ENCODE measurements at regions not wholly inside any gene's neighbourhood (a gene's known extent, or its start where the extent isn't known, plus 50 kb on each side); places are given as distances from the start of the nearest gene placed in this dataset.

DNA sequence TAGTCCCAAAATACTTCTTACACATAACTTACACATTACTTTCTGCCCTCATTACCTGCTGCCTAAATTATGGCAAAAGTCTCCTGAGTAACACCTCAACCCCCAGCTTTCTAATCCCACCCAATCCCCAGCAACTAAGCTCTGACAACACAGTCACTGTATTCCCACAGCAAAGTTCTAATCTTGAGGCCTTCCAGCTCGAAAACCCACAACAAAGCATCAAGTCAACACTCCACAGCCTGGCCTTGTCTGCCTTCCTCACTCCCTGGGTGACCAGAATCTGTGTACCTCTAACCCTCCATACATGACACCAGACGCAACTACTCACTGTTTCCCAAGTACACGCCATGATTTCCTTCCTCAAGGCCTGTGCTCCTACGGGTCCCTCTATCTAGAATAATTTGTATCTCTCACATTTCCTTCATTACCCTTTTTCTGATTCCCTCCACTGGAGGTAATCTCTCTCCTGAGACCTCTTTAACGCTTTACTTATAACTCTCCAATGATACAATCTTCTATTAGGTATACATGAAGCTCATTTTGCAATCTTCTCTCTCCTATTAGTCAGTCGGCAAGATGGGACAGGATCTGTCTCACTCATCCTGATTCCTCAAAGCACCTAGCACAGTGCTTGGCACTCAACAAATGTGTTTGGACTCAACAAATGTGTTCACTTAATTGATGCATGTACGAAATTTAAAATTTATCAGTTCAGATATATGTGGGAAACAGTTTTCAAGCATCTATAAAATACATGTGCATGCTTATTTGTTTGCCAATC is 87.6 kb upstream of the DOCK9 start:
- 93% methylated on average over 6 of the region's 7 CpGs for WGBS
- H3K27me3 ChIP-seq (ENCODE audit: insufficient read depth, low read length), result no peaks in the 10 kb centered on the region
- H3K4me1 ChIP-seq (ENCODE audit: insufficient read depth, low read length), result no peaks in the 10 kb centered on the region; the same call in 1 of the 2 replicates
- no peak overlapping the region for H3K27ac ChIP-seq (ENCODE audit: low read depth, low read length)
- H3K9ac ChIP-seq (ENCODE audit: low read depth, low read length), result no peak overlapping the region
- no peak overlapping the region for H3K4me3 ChIP-seq (ENCODE audit: low read length)
- no peaks in the 10 kb centered on the region for H3K9me3 ChIP-seq (ENCODE audit: insufficient read depth, low read depth, low read length)
- no peaks in the 10 kb centered on the region for H3K36me3 ChIP-seq (ENCODE audit: insufficient read depth, low read length)

DNA sequence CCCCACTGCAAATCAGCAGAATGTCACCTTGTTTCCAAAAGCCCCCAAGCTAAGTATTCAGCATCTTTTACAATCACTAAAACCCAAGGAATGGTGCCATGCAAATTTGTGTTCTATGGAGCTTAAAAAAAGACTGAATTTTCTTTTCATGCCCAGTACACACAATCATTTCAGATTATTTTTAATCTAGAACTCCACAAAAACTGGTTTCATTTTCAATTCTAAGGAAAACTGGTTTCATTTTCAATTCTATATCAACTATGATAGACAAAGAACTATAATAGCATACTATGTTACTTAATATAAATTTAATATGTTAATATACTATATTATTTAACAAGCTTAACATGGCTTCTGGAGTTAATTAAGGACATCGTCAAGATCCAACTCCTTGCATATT is 88.4 kb upstream of the DOCK9 start:
- H3K4me3 ChIP-seq (ENCODE audit: low read length), result no peak overlapping the region
- 93% methylated on average over 1 of the region's 1 CpG for WGBS
- H3K4me1 ChIP-seq (ENCODE audit: insufficient read depth, low read length), result no peaks in the 10 kb centered on the region; the same call in 1 of the 2 replicates
- no peak overlapping the region for H3K9ac ChIP-seq (ENCODE audit: low read depth, low read length)
- no peaks in the 10 kb centered on the region for H3K9me3 ChIP-seq (ENCODE audit: insufficient read depth, low read depth, low read length)
- no peaks in the 10 kb centered on the region for H3K36me3 ChIP-seq (ENCODE audit: insufficient read depth, low read length)
- no peaks in the 10 kb centered on the region for H3K27me3 ChIP-seq (ENCODE audit: insufficient read depth, low read length)
- H3K27ac ChIP-seq (ENCODE audit: low read depth, low read length), result no peak overlapping the region

DNA sequence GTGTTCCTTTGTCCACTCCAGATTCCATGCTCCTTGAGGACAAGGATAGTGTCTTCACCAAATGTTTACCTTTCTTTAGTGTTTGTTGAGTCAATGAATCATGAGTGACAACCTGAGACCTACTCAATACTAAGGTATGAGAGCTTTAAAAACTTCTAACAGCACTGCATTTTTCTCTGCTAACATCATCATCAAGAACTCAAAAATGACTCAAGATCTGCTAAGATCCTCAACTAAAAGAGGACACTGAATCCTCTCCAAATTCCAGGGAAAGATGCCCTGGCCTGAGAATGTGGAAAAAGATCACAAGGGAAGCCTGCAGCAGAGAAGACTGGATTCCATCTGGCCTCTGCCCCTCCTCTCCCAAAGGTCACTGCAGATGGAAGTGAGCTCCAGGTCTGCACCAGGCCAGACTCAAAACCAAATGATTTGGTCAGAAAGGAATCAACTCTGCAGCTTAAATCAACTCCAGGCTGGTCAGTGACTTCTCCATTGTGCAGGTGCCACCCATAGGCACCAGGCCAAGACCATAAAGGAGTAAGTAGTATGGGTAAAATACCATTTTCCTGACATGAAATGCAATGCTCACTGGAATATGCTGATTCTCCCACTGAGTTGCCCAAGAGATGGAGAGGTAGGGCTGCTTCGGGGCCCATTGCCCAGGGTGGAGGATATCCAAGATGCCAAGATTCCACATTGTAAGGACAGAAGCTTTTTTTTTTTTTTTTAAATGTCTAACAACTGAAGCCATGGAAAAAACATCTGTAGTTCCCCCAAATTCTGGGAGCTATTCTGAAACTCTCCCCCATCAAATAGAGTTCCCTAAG is 89.5 kb upstream of the DOCK9 start:
- WGBS, result 96% methylated on average over 1 of the region's 1 CpG
- Histone ChIP-seq H3K9me3 (ENCODE audit: insufficient read depth, low read depth, low read length) (no peaks in the 10 kb centered on the region), H3K36me3 (ENCODE audit: insufficient read depth, low read length) (no peaks in the 10 kb centered on the region), H3K9ac (ENCODE audit: low read depth, low read length) (no peak overlapping the region), H3K4me1 (ENCODE audit: insufficient read depth, low read length) (no peaks in the 10 kb centered on the region; the same call in 1 of the 2 replicates), H3K27ac (ENCODE audit: low read depth, low read length) (no peak overlapping the region), H3K4me3 (ENCODE audit: low read length) (no peak overlapping the region), H3K27me3 (ENCODE audit: insufficient read depth, low read length) (no peaks in the 10 kb centered on the region)

DNA sequence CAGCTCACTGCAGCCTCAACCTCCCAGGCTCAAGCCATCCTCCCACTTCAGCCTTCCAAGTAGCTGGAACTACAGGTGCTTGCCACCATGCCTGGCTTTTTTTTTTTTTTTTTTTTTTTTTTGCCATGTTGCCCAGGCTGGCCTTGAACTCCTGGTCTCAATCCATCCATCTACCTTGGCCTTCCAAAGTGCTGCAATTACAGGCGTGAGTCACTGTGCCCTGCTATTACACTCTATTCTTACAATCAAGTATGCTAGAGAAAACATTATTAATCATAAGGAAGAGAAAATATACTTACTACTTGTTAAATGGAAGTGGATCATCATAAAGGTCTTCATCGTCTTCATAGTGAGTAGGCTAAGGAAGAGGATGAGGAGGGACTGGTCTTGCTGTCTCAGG is 93.3 kb upstream of the DOCK9 start:
- Histone ChIP-seq H3K27ac (ENCODE audit: low read depth, low read length) (no peak overlapping the region), H3K36me3 (ENCODE audit: insufficient read depth, low read length) (no peaks in the 10 kb centered on the region), H3K9me3 (ENCODE audit: insufficient read depth, low read depth, low read length) (no peaks in the 10 kb centered on the region), H3K27me3 (ENCODE audit: insufficient read depth, low read length) (no peaks in the 10 kb centered on the region), H3K4me1 (ENCODE audit: insufficient read depth, low read length) (no peaks in the 10 kb centered on the region; the same call in 1 of the 2 replicates), H3K4me3 (ENCODE audit: low read length) (no peak overlapping the region), H3K9ac (ENCODE audit: low read depth, low read length) (no peak overlapping the region)
- WGBS, result 95% methylated on average over 2 of the region's 2 CpGs

DNA sequence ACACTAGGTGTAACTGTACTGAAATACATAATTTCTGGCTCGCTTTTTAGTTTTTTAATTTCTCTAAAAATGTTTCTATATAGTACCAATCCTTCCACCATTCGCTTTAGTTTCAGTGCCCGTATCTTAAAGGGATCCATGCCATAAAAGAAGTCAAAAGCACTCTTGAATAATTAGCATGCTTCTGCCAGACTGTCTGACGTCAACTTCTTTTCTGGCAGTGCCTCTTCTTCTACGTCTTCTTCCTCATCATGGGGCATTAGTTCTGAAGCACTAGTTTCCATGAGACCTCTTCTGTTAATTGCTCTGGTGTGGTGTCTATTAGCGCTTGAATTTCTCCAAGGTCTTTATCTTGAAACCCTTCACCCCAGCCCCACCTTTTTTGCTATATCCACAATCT is 93.8 kb upstream of the DOCK9 start:
- Histone ChIP-seq H3K9ac (ENCODE audit: low read depth, low read length) (no peak overlapping the region), H3K27ac (ENCODE audit: low read depth, low read length) (no peak overlapping the region), H3K36me3 (ENCODE audit: insufficient read depth, low read length) (no peaks in the 10 kb centered on the region), H3K4me3 (ENCODE audit: low read length) (no peak overlapping the region), H3K27me3 (ENCODE audit: insufficient read depth, low read length) (no peaks in the 10 kb centered on the region), H3K9me3 (ENCODE audit: insufficient read depth, low read depth, low read length) (no peaks in the 10 kb centered on the region), H3K4me1 (ENCODE audit: insufficient read depth, low read length) (no peaks in the 10 kb centered on the region; the same call in 1 of the 2 replicates)
- WGBS, result 88% methylated on average over 6 of the region's 6 CpGs

DNA sequence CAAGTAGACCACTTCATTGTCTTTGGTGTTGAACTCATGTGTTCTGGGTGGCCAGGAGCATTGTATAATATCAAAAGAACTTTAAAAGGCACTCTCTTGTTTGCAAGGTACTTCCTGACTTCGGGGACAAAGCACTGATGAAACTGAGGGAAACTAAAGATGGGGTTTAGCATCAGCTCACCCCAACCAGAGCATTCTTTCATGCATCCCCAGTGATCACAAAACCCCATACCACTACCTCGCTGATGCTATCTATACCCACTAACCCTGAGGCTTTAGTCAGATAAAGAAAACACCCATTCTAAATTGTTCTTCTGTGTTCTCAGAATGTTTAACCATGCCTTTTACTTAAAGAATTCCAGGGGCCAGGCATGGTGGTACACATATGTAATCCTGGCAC is 94.5 kb upstream of the DOCK9 start:
- WGBS, result 78% methylated on average over 2 of the region's 2 CpGs
- H3K27me3 ChIP-seq (ENCODE audit: insufficient read depth, low read length), result no peaks in the 10 kb centered on the region

DNA sequence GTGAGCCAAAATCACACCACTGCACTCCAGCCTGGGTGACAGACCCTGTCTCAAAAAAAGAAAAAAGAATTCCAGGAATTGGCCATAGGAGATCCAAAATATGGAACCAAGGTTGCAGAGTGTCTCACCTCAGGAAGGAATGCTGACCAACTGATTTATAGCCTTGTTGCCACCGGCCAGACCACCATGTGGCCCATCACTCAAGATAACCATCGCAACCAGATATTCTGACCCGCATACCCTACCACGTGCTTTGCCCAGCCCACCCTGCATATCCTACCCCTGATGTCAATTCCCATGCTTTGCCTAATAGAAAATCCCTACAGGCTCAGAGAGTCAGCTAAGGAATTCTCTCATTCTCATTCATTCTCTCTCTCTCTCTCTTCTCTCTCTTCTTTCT is 95.1 kb upstream of the DOCK9 start:
- Histone ChIP-seq H3K27ac (ENCODE audit: low read depth, low read length) (no peak overlapping the region), H3K9ac (ENCODE audit: low read depth, low read length) (no peak overlapping the region), H3K9me3 (ENCODE audit: insufficient read depth, low read depth, low read length) (no peaks in the 10 kb centered on the region), H3K36me3 (ENCODE audit: insufficient read depth, low read length) (no peaks in the 10 kb centered on the region), H3K27me3 (ENCODE audit: insufficient read depth, low read length) (no peaks in the 10 kb centered on the region), H3K4me1 (ENCODE audit: insufficient read depth, low read length) (no peaks in the 10 kb centered on the region), H3K4me3 (ENCODE audit: low read length) (no peak overlapping the region)
- 85% methylated on average over 4 of the region's 4 CpGs for WGBS

More for the DNA sequence above, 94.5 kb upstream of the DOCK9 start:
- H3K4me3 ChIP-seq (ENCODE audit: low read length), result no peak overlapping the region
- no peak overlapping the region for H3K9ac ChIP-seq (ENCODE audit: low read depth, low read length)
- H3K4me1 ChIP-seq (ENCODE audit: insufficient read depth, low read length), result no peaks in the 10 kb centered on the region
- H3K36me3 ChIP-seq (ENCODE audit: insufficient read depth, low read length), result no peaks in the 10 kb centered on the region
- no peak overlapping the region for H3K27ac ChIP-seq (ENCODE audit: low read depth, low read length)
- H3K9me3 ChIP-seq (ENCODE audit: insufficient read depth, low read depth, low read length), result no peaks in the 10 kb centered on the region

DNA sequence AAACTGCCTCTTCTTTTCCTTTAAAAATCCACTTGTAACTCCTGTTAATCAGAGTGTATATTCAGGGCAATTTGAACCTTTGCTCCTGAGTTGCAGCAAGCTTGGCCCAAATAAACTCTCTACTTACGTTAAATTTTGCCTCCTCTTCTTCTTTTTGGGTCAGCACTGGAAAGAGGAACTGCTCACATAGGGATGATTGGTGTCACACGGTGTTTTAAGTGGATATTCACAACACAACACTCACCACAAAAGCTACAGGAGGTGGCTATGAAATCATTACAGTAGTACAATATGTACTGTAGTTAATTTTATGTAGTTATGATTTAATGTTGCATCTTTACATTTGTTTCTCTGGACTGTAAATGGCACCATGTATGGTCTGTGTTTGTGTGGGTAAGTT is 96.8 kb upstream of the DOCK9 start:
- Histone ChIP-seq H3K36me3 (ENCODE audit: insufficient read depth, low read length) (no peaks in the 10 kb centered on the region), H3K9ac (ENCODE audit: low read depth, low read length) (no peak overlapping the region), H3K27ac (ENCODE audit: low read depth, low read length) (no peak overlapping the region), H3K9me3 (ENCODE audit: insufficient read depth, low read depth, low read length) (no peaks in the 10 kb centered on the region), H3K4me1 (ENCODE audit: insufficient read depth, low read length) (no peaks in the 10 kb centered on the region), H3K4me3 (ENCODE audit: low read length) (no peak overlapping the region), H3K27me3 (ENCODE audit: insufficient read depth, low read length) (no peaks in the 10 kb centered on the region)
- WGBS, result 82% methylated on average over 1 of the region's 2 CpGs

DNA sequence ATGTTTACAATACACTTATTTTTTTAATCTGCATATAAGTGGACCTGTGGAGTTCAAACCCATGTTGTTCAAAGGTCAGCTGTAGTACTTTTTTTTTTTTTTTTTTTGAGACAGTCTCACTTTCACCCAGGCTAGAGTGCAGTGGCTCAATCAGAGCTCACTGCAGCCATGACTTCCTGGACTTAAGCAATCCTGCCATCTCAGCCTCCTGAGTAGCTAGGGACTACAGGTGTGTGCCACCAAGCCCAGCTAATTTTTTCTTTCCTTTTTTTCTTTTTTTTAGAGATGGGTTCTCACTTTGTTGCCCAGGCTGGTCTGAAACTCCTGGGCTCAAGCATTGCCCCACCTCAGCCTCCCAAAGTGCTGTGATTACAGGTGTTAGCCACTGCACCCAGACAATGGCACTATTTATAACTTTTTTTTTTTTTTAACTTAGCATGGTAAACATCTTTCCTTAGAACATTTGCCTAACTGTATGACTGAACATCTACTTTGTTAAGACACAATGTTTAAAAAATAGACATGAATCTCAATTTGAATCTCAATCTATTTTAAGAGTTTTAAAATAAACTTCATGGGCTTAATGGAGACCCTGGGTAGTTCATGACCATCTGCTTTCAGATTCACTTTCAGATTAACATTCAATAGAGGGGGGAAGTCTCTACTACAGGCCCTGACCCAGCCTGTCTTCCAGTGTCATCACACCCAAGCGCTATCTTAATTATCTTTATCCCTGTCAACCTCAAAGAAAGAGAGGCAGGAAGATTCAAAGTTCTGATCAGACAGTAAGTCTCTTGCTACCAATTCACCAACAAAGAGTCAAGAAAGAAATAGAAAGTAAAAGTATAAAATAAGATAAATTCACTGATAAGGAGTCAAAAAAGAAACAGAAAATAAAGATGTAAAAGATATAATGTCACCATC is 97.7 kb upstream of the DOCK9 start:
- WGBS, result 80% methylated on average over 1 of the region's 1 CpG
- Histone ChIP-seq H3K9me3 (ENCODE audit: insufficient read depth, low read depth, low read length) (no peaks in the 10 kb centered on the region), H3K27ac (ENCODE audit: low read depth, low read length) (no peak overlapping the region), H3K27me3 (ENCODE audit: insufficient read depth, low read length) (no peaks in the 10 kb centered on the region), H3K4me3 (ENCODE audit: low read length) (no peak overlapping the region), H3K4me1 (ENCODE audit: insufficient read depth, low read length) (no peaks in the 10 kb centered on the region), H3K9ac (ENCODE audit: low read depth, low read length) (no peak overlapping the region), H3K36me3 (ENCODE audit: insufficient read depth, low read length) (no peaks in the 10 kb centered on the region)

DNA sequence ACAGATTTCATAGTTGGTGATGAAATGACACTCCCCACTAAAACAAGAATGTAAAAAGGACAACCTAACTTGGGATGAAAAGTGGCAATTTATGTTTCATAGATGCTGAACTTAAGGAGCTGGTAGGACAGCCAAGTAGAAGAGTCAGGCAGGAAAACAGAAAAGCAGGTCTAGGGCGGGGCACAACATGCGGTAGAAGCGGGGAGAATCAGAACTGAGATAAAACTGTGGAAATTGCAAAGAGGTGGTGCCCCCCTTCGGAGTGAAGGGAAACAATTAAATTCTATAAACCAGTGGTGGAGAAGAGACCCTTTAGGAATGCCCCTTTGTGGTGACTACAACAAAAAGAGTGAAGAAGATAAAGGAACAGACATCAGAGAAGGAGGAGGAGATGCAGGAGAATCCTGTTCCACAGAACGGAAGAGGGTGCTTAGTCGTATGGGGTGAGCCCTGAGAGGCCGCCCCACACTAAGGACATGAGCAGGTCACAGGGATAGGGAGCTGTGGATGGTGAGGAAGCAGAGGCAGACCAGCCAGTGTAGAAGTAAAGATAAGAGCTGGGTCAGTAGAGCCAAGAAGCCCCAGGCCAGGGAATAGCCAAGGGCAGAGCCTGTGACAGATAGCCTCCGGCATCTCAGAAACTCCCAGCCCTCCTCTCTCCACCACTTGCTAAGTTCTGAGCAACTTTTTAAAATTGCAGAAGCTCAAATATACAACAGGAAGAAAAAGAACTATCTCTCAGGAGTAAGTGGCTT is 100.3 kb upstream of the DOCK9 start:
- Histone ChIP-seq H3K4me3 (ENCODE audit: low read length) (no peak overlapping the region), H3K9me3 (ENCODE audit: insufficient read depth, low read depth, low read length) (no peaks in the 10 kb centered on the region), H3K36me3 (ENCODE audit: insufficient read depth, low read length) (no peaks in the 10 kb centered on the region), H3K9ac (ENCODE audit: low read depth, low read length) (no peak overlapping the region), H3K27ac (ENCODE audit: low read depth, low read length) (no peak overlapping the region), H3K27me3 (ENCODE audit: insufficient read depth, low read length) (peaks cover 1% of the 10 kb centered on the region; the same call in 1 of the 2 replicates), H3K4me1 (ENCODE audit: insufficient read depth, low read length) (no peaks in the 10 kb centered on the region)
- WGBS, result 90% methylated on average over 8 of the region's 8 CpGs
